ACHN (cell line): ENCODE measurements at regions not wholly inside any gene's neighbourhood (a gene's known extent, or its start where the extent isn't known, plus 50 kb on each side); places are given as distances from the start of the nearest gene placed in this dataset.
"Not testable (repeated sequence)": the region's sequence is repeated elsewhere in the genome, so short reads cannot be mapped to it uniquely, and the experiment has no call there.

ENCODE experiments used
- DNase-seq: peaks from one replicate; pipeline ENCODE4 v3.0.0-alpha.2; 2015
- in situ Hi-C: cut with HindIII; loops from 2 replicates; pipeline ENCODE4 v1.10.0; 2017; ENCODE audit warnings: low sequenced_read_pairs, low pct_ligation_motif_present, low pct_unique_long_range_greater_than_20kb

GRCh38 chr4:158056689-158057245, 116.1 kb downstream of the GASK1B start:
- in situ Hi-C loops, result no loop called here

GRCh38 chr4:158055668-158056067, 117.2 kb downstream of the GASK1B start:
- no peak for DNase-seq
- in situ Hi-C loops, result no loop called here

More at GRCh38 chr4:158056689-158057245, 116.1 kb downstream of the GASK1B start:
- no peak for DNase-seq

- in situ Hi-C loops, result no loop called here
Measured at GRCh38 chr4:158053801-158054200, 119.0 kb downstream of the GASK1B start.

GRCh38 chr4:158053086-158053485, 119.7 kb downstream of the GASK1B start:
- no peak for DNase-seq
- in situ Hi-C loops, result no loop called here

More at GRCh38 chr4:158053801-158054200, 119.0 kb downstream of the GASK1B start:
- no peak for DNase-seq

- no peak for DNase-seq
- in situ Hi-C loops, result no loop called here
Measured at GRCh38 chr4:158051401-158052235, 121.2 kb downstream of the GASK1B start.

- DNase-seq, result no peak
- in situ Hi-C loops, result no loop called here
Measured at GRCh38 chr4:158050942-158051341, 121.9 kb downstream of the GASK1B start.

GRCh38 chr4:158046345-158046744, 126.5 kb downstream of the GASK1B start:
- DNase-seq, result no peak
- in situ Hi-C loops, result no loop called here

GRCh38 chr4:158043971-158044618, 128.7 kb downstream of the GASK1B start:
- in situ Hi-C loops, result no loop called here
- no peak for DNase-seq

- in situ Hi-C loops, result no loop called here
Measured at GRCh38 chr4:158042591-158043030, 130.2 kb downstream of the GASK1B start.

GRCh38 chr4:158038718-158039117, 134.1 kb downstream of the GASK1B start:
- in situ Hi-C loops, result no loop called here
- DNase-seq, result no peak

More at GRCh38 chr4:158042591-158043030, 130.2 kb downstream of the GASK1B start:
- no peak for DNase-seq

- DNase-seq, result no peak
- in situ Hi-C loops, result no loop called here
Measured at GRCh38 chr4:158036998-158037397, 135.8 kb downstream of the GASK1B start.

GRCh38 chr4:158035662-158036195, 137.1 kb downstream of the GASK1B start:
- DNase-seq, result no peak
- in situ Hi-C loops, result no loop called here

GRCh38 chr4:158033416-158034120, 139.3 kb downstream of the GASK1B start:
- DNase-seq, result peak; percentile 47
- in situ Hi-C loops, result no loop called here

GRCh38 chr4:158032733-158033415, 140.0 kb downstream of the GASK1B start:
- in situ Hi-C loops, result no loop called here
- no peak for DNase-seq

- in situ Hi-C loops, DNase-seq: not testable (repeated sequence)
Measured at GRCh38 chr4:158028381-158028780, 144.4 kb downstream of the GASK1B start.

- peak; percentile 13 for DNase-seq
- in situ Hi-C loops, result no loop called here
Measured at GRCh38 chr4:158025131-158025530, 147.7 kb downstream of the GASK1B start.

GRCh38 chr4:158020734-158021346, 152.0 kb downstream of the GASK1B start:
- in situ Hi-C loops, result no loop called here
- peak; percentile 79 for DNase-seq

- peak; percentile 70 for DNase-seq
- in situ Hi-C loops, result no loop called here
Measured at GRCh38 chr4:158020176-158020575, 152.6 kb downstream of the GASK1B start.
